ENCODE measurements at regions not wholly inside any gene's neighbourhood (a gene's known extent, or its start where the extent isn't known, plus 50 kb on each side); places are given as distances from the start of the nearest gene placed in this dataset.
"Not testable (repeated sequence)": the region's sequence is repeated elsewhere in the genome, so short reads cannot be mapped to it uniquely, and the experiment has no call there.

DNA sequence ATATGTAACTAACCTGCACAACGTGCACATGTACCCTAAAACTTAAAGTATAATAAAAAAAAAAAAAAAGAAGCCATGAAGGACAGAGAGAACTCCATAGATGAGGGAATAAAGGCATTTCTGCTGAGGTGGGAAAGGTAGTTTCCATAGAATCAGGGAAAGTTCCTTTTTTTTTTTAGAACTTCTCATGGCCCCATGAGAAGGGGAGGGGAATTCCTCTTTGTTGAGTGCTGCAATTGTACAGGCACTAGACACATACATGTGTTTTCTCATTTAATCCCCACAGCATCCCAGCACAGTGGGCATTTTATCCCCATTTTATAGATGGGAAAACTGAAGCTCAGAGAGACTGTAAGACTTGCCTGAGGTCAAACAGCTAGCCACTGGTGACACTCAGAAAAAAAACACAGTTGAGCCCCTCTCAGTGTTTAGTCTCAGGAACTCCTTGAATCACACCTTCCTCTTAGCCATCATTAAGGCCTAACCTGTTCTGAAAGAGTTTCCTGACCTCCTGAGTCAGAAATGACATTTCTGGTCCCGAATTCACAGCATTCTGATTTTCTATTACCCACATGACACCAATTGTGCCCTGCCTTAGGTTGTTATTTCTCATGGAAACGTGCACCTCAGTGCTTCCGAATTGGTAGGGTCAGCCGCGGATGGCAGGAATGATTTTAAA lies 189.3 kb upstream of the G2E3 start:
- DNase-seq (ENCODE audit: low spot score): no peak

DNA sequence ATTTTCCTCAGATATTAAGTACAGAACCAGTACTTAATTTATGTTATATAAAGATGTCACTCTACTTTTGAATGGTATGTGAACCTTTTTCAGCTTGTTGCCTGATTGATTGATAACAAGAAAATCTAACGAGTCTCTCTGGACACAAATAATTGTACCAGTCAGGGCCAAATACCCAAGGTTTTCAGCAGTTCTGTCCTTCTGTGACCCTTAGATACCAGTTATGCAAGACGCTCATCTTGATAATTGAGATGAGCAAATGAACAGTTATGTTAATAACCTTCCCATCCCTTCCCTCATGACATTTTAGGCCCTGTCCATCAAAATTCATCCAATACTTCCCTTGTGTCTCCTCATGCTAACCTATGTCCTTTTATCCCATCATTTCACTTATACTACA lies 185.9 kb upstream of the G2E3 start:
- DNase-seq (ENCODE audit: low spot score): no peak

DNA sequence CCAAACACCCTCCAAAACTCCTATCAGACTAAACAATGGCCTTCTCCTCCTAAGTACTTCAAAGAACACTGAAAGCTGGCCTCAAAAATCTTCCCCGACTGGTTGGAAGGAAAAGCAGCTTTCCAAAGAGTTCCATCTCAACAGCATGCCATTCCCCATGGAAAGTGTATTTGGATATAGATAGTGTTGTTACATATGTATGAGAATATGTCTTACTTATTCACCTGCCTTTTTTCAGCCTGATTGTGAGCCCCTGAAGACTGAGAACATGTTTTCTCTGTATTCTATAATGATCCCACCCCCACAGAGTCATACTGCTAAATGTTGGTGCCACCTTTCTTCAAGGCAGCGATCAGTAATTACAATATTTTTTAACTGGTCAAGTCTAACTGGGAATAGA lies 185.4 kb upstream of the G2E3 start:
- DNase-seq (ENCODE audit: low spot score): no peak

DNA sequence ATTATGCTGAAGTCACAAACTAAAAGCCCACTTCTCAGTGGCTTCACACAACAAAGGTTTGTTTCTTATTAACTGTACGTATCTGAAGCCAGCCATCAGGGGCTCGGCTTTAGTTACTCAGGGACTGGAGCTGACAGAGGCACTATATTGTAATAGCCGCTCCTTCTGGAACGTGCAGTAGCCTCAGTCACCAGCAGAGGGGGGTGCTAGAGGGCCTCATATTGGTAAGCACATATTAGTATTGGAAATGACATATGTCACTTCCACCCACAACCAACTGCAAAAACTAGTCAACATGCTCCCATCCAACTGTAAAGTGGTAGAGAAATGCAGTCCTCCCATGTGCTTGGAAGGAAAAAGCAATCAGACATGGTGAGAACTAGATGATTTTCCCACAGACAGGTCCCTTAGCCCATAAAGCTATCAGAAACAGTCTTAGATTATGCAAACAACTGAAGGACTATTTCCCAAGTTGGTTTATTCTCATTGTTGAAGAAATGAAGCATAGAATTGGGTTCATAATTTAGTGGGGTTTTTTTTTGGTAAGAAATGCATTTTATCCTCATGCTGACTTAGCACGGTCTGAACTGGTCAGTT lies 183.6 kb upstream of the G2E3 start:
- peak; percentile 33 for DNase-seq (ENCODE audit: low spot score)

DNA sequence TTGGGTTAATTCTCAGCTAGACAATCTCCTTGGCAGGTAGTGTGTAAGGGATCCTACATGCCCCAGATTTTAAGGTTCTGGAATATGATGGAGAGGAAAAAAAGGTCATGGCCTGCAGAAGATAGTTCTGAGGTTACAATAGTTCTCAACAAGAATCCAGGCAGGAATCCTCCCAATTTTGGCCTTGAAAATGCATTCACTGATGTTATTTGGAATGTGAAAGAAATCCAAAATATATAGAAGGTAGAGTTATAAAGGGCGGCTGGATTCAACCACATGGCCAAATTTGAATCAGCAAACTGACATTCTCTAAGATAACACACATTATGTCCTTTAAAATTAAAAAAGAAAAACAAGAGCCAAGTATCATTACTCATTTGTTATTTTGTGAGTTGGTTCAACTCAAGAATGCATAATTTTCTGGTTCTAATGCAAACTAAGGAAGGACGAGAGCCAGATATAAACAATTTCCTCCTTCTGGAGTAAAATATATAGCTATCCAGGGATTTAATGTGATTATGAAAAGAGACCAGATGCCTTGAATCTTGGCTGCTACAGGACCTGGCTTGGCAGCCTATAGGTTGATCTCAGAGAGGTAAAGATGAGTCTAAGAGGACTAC lies 177.0 kb upstream of the G2E3 start:
- no peak for DNase-seq (ENCODE audit: low spot score)

DNA sequence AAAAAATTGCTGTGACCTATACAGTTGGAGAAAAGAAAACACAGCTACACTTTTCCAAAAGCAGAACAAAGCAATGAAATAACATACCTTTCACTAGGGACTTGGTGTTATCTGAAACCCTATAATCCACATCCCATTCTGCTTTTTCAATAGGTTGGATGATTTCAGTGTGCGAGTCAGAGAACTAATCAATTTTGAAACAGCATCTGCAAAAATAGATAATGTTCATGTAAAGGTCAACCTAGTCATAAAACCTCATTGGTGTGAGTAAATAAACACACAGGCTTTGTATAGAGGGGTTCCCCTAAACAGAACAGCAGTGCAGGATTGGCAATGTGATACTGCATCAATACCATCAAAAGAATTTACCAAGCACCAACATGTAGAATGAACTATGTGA lies 173.0 kb upstream of the G2E3 start:
- DNase-seq (ENCODE audit: low spot score): no peak

DNA sequence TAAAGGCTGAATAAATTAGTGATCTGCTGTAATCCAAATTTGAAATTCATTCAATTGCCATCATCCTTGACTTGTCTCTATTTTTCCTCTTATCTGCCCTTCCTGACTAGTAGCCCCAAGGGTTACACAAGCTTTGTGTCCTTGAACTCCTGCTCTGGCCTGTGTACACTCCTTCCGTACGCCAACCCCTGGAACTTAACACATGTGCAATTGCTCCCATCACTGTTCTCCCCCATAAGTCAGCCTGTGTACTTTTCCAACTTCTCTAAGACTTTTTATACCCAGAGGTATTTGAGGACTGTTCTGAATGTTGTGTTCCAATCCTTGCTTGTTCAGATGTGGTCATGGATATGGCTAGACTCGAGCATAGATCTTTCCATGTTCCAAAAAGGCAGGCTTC lies 171.1 kb upstream of the G2E3 start:
- no peak for DNase-seq (ENCODE audit: low spot score)

DNA sequence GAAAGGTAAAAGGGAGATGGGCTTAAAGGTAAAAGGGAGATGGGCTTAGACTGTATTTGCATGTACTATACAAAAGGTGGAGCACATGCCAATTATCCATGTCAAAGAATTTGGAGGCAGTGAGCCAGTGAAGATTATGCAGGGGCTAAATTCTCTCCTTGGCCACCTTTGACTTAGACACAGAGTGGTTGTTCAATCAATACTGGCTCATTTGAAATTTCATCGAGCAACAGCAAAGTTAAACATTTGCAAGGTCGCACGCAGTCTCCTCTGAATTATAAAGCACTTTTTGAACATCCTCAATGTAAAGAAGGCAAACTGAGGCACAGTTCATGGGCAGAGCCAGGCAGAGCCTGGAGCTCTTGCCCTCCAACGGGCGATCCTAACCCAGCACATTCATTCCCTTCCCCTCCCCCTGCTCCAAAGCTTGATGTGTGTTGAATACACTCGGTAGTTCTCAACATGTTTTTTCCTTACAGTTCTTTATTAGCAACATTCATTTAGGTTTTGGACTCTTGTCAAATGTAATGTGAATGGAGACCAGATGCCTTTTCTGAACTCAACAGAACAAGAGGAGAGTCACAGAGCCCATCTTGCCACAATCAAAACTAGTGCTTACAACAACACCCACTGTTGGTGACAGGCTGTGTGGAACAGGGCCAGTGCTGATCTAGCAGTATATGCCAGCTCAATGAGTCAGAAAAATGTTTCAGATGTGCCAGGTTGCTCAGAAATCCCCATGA lies 169.7 kb upstream of the G2E3 start:
- no peak for DNase-seq (ENCODE audit: low spot score)

DNA sequence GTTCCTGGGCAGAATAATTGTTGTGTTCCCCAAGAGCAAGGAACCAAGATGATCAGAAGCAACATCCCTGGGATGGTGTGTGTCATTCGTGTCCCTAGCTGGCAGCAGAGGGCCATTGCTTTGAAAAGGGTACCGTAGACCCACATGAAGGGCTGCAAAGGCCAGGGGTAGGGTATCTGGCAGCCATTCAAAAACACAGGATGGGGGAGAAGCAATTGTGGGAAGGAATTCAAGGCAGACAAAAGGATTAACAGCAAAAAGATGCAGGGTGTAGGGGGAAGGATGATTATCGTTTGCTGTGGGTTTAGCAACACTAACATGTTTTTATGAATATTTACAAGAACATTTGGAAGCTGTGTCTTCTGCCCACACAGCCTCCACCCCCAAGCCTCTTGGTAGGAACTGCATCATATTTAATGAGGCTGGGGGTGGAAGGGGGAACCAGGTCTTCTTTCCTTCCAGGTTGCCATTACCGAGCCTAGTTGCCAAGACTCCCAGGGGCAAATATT lies 169.0 kb upstream of the G2E3 start:
- DNase-seq (ENCODE audit: low spot score): no peak

DNA sequence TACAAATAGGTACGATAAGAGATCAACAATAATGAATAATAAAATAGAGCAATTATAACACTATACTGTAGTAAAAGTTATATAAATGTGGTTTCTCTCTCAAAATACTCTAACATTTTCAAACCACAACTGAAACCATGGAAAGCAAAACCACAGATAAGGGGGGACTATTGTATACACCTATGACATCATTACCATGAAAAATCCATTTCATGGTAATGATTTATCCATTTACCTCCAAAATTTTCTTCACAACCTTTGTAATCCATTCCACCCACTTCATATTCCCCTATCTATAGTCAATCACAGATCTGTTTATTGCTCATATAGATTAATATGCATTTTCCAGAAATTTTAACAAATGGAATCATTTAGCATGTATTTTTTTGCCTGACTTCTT lies 163.9 kb upstream of the G2E3 start:
- no peak for DNase-seq (ENCODE audit: low spot score)

DNA sequence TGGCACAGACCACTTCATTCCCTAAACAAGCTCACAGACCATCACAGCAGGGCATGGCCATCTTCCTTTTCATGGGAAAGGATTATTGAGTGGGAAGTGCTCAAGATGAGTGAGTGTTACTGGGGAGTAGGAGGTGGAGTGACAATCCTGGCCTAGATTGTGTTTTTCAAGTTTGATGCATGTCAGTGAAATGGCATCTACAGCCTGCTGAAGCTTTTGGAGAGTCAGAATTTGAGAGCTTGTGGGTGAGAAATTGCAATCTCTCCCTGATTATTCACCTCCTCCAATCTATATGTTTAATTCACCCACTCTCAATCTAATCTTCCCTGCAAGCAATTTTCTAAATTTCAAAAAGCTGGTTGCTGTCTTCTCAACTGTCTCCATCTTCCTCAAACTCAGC lies 156.1 kb upstream of the G2E3 start:
- no peak for DNase-seq (ENCODE audit: low spot score)

DNA sequence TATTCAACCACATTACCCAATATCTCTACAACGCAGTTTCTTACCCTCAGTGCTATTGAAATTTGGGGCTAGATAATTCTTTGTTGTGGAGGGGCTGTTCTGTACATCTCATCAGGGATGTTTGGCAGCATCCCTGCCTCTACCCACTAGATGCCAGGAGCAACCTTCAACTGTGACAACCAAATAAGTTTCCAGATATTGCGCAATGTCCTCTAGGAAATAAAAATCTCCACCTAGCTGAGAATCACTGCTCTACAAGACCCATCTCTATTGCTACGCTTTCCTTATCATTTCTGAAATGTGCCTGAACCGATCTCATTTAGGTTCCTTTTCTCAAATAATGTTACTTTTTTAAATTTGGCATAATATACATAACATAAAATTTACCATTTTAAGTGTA lies 155.2 kb upstream of the G2E3 start:
- DNase-seq (ENCODE audit: low spot score): no peak

DNA sequence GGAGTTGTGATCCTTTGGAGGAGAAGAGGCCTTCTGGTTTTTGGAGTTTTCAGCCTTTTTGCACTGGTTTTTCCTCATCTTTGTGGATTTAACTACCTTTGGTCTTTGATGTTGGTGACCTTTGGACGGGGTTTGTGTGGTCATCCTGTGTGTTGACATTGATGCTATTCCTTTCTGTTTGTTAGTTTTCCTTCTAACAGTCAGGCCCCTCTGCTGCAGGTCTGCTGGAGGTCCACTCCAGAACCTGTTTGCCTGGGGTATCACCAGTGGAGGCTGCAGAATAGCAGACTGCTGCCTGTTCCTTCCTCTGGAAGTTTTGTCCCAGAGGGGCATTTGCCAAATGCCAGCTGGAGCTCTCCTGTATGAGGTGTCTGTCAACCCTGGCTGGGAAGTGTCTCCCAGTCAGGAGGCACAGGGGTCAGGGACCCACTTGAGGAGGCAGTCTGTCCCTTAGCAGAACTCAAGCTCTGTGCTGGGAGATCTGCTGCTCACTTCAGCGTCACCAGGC lies 149.4 kb upstream of the G2E3 start:
- DNase-seq (ENCODE audit: low spot score): not testable (repeated sequence)

DNA sequence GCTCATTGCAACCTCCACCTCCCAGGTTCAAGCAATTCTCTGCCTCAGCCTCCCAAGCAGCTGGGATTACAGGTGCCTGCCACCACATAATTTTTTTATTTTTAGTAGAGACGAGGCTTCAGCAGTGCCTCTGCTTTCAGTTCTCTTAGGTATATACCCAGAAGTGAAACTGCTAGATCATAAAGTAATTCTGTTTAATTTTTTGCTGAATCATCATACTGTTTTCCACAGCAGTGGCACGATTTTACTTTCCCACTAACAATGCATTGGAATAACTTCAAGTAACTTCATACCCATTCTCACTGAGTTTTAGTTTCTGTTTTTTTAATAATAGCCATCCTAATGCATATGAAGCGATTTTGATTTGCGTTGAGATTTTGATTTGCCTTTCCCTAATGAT lies 148.0 kb upstream of the G2E3 start:
- DNase-seq (ENCODE audit: low spot score): no peak

DNA sequence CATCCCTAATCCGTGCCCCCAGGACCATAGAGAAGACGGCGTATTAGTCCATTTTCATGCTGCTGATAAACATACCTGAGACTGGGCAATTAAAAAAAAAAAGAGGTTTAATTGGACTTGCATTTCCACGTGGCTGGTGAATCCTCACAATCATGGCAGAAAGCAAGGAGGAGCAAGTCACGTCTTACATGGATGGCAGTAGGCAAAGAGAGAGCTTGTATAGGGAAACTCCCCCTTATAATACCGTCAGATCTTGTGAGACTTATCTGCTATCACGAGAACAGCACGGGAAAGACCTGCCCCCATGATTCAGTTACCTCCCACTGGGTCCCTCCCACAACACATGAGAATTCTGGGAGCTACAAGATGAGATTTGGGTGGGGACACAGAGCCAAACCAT lies 145.8 kb upstream of the G2E3 start:
- not testable (repeated sequence) for DNase-seq (ENCODE audit: low spot score)

DNA sequence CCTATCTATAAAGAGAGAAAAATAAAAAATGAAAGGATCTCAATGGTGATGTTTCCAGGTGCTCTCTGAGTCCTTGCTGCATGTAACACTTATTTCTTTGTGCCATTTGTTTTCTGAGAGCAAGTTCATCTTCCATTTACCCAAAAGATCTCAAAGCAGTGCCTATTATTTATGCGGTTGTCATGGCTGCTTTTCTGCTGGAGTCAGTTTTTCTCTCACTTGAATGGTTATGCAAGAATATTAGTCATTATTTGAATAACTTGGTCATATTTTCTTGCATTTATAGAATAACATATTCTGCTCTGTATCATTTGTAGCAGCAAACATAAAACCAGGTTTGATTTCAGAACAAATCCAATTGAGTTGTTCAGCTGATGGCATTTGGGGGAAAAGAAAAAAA lies 141.8 kb upstream of the G2E3 start:
- no peak for DNase-seq (ENCODE audit: low spot score)

DNA sequence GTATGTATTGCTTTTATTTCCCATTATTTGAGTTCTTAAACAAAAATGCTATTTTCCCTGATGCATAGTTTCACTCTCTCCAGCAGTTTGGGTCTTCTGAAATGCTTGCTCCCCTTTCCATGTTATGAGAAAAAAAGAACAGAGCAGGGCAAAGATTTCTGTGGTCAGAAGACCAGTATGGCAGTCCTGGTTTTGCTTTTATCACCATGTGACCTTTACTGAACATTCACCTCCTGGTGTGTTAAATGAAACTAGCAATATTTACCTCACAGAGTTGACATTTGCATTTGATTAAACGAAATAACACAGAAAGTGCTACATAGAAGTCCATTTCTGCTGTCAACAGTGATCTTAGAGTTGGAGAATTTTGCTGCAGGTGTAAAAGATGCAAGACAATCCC lies 141.0 kb upstream of the G2E3 start:
- DNase-seq (ENCODE audit: low spot score): no peak

DNA sequence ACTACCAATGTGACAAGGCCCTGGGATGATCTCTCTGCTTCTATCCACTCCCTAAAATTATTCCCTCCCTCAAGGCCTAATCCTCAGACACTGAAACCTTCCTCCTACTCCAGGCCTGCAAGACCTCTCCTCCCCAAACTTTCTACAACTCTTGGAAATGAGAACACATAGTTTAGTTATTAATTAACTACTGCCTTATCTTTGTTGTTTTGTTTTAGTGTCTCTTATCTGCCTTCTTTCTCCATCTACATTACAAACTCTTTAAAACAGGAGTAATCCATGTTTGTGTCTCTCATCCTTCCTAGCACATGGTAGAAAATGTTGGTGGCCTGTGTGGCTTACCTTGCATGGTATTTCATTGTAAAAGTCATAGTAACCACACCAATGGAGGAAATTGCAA lies 139.9 kb upstream of the G2E3 start:
- no peak for DNase-seq (ENCODE audit: low spot score)

DNA sequence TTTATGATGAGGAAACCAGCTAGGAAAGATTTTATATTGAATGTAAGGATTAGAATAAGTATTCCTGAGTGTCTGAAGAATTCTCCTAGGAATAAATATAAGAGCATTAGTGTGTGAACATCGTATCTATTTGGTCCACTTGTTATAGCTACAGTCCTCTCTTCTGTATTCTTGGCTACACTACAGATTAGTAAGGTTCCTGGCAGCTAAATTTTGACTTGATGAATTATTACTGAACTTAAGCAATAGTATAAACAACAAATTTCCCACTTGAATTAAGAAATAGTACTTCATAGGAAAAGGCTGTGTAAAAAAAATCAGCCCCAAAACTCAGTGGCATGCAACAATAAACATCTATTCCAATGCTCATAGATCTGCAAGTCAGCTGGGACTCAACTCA lies 138.4 kb upstream of the G2E3 start:
- no peak for DNase-seq (ENCODE audit: low spot score)

DNA sequence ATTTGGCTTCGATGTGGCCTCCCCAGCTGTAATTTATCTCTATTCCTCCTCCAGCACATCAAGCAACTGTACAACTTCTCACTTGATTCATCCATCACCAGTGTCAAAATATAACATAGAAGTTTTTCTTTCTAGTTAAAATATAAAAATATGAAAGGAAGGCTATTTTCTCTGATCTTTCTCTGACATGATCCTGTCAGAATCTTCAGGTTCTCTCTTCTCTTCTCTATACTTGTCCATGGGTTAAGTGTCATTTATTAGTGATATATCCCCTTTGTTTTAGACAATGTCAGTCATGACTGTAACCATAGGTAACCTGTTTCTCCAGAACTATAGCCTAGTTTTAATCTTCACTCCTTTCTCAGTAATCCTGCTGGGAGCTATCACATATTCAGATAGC lies 132.5 kb upstream of the G2E3 start:
- DNase-seq (ENCODE audit: low spot score): no peak

DNA sequence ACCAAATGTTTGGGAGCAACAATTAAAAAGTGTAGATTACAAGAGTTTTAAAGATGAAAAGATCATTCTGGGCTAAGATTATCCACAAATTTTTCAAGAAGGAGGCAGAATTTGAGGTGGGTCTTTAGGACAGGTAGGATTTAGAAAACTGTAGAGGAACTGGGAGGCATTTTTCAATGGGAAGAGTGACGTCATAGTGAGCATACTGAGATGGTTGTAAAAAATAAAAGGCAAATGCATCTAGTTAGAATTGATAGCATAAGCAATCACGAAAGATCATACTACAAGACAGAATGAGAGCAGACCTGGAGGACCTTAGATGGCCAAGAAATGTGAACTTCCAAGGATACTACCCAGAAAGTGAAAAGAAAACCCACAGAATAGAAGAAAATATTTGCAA lies 131.6 kb upstream of the G2E3 start:
- DNase-seq (ENCODE audit: low spot score): no peak

DNA sequence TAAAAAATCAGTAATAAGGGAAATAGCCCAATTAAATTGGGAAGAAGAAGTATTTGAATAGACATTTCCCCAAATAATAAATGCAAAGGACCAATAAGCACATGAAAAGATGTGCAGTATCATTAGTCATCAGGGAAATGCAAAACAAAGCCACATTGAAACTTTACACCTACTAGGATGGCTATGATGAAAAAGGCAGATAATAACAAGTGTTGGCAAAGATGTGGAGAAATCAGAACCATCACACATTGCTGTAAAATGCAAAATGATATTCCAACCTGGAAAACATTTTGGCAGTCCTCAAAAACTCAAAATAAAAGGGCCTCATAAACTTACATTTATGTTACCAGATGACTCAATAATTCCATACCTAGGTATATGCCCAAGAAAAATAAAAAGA lies 131.1 kb upstream of the G2E3 start:
- no peak for DNase-seq (ENCODE audit: low spot score)

DNA sequence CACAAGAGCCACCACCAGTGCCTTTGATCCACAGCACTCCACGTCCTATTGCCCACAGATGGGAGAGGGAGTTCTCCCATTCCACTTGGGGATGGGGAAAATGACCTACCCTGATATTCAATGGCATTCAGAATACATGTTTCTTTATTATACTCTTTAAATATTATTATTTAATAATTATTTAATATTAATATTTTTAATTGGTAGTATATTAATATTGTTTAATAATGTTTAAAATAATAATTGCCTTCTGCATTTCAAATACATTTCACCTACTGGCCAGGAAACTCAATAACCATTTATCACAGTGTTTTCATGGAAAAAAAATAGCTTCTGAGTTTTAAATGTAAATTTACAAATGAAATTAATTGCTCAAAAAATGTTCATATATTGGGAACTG lies 127.4 kb upstream of the G2E3 start:
- DNase-seq (ENCODE audit: low spot score): no peak

Measured in LoVo (cell line).